ENCODE measurements at regions not wholly inside any gene's neighbourhood (a gene's known extent, or its start where the extent isn't known, plus 50 kb on each side); places are given as distances from the start of the nearest gene placed in this dataset.
A peak's percentile ranks its signal among the peaks of the same experiment; 100 is the strongest.
"Not testable (repeated sequence)": the region's sequence is repeated elsewhere in the genome, so short reads cannot be mapped to it uniquely, and the experiment has no call there.

DNA sequence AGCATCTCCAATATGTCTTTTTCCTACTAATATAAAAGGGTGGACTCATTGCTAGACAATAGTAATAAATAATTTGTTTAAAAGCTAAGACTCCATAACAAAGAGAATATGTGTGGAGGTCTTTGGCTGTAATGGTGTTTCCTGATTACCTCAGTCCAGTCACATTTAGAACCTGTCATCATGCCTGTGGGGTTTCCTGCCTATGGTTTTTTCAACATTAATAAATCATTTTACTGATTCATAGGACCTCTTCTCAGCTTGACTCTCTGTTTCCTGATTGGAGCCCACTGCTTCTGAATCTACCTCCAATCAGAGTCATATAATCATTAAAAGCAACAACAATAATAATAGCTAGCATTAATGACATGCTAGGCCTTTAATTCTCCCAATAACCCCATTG, 52.4 kb upstream of the GNAI1 start:
- no peak for DNase-seq

DNA sequence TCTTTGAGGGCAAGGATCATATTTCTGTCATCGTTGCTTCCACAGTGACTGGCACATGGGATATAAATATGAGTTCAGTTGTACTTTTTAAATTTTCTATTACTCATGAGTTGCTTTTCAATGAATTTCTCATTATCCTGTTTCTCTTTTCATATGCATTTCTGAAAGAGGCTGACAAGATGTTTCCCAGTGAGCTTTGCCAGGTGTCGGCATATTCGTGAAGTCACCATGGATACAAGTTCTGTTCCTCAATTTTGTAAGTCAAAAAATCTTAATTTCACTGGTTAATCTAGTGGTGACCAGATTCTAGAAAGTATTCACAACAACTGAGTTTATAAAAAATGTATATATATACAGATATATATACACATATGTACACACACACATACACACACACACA, 55.7 kb upstream of the GNAI1 start:
- no peak for DNase-seq

GRCh38 chr7:80078159-80078731, 56.4 kb upstream of the GNAI1 start:
- no peak for DNase-seq

DNA sequence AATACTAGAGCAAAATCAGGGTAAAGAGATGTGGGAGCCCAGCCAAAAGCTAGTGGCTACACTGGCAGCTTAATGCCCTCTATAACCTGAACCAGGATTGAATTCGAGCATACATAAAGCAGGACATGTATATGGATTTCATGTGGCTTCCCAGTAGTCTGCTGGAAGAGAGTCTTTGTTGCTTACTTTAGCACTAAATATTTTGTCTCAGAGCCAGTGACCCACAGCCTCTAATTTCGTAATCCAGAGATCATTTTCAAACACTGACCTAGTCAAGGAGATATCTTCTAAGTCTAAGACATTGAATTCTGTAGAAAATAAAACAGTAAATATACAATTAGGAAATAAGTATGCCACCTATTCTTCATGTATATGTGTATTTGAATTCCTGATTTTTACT, 64.2 kb upstream of the GNAI1 start:
- DNase-seq, result no peak

DNA sequence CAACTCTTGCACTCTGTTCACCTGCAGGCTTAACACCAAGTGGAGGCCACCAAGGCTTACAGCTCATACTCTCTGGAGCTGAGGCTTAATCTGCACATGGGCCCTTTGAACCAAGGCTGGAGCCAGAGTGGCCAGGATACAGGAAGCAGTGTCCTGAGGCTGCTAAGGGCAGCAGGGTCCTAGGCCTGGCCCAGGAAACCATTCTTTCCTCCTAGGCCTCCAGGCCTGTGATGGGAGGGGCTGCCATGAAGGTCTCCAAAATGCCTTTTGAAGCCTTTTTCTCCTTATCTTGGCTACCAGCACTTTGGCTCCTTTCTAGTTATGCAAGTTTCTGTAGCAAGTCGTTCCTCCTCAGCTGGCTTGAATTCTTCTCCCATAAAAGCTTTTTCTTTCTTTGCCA, 68.0 kb upstream of the GNAI1 start:
- DNase-seq, result no peak

- no peak for DNase-seq
Measured at GRCh38 chr7:80063834-80064233, 70.8 kb upstream of the GNAI1 start.

DNA sequence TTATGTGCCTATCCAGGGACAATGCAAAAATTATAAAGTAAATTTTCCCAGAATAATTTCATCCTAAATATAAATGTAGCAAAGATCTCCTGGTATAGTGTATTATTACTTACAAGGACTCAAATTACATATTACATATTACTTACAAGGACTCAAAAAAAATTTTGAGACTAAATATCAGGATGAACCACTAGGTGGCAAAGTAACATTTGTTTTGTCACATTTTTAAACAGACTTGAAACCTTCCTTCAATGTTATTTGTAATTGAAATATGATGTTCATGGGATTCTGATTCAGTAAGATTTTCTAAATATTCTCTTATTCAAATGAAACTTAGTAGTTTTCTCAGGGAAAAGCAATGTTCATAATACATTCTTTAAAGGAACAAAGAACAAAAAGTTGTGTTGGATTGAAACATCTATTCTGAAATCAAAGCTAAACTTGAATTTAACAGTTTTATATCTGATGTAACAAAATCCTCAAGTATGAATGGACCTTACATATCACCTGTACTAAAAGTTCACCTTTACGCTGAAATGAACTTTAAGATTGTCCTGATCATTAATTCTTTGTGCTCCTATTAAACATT, 74.3 kb upstream of the GNAI1 start:
- peak; percentile 41 for DNase-seq

- DNase-seq, result no peak
Measured at GRCh38 chr7:80057488-80057887, 77.1 kb upstream of the GNAI1 start.

DNA sequence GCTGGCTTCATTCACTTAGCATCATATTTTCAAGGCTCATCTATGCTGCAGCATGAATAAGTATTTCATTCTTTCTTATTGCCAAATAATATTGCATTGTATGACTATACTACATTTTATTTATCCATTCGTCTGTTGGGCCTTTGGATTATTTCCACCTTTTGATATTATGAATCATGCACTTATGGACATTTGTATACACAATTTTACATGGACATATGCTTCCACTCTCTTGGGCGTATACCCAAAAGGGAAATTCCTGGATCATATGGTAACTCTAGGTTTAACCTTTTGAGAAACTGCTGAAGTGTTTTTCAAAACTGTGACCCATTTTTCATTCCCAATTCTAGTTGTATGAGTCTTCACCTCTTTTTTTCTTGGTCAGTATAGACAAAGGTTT, 80.3 kb upstream of the GNAI1 start:
- DNase-seq, result peak; percentile 13

DNA sequence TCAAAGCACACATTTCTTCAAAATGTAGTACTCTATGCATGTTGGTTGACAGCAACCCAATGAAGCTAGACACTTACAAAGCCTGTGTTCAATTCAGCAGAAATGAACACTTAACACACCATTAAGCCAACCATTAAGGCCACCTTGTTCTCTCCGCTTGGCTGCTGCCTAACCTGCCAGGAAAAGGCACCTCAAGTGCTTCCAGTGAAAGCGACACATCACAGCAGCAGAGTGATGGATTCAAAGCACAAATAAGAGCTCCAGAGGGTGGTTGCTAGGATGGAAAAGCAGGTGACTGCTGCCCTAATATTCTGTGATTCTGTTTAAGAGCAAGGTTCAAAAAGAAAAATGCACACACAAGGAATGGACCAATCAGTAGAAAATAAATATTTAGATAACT, 81.5 kb upstream of the GNAI1 start:
- no peak for DNase-seq

- DNase-seq, result no peak
Measured at GRCh38 chr7:80047856-80048459, 86.7 kb upstream of the GNAI1 start.

DNA sequence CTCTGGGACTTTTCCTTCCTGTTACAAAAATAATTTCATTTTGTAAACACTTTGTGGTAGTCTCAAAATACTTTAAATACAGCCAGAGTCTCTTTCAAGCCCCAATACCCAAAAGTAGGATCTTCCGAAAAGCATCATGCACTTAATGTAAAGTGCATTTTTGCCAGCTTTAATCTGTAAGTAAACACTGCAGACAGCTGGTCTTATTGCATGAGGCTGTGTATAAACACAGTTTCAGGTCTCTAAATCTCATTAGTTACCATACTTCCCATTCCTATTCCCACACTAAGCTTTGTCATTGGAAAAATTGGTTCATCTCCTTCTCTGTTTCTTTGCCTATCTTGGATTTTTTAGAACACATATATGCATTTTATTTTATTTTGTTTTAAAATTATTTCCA, 87.6 kb upstream of the GNAI1 start:
- DNase-seq, result no peak

- DNase-seq, result no peak
Measured at GRCh38 chr7:80044796-80045195, 89.8 kb upstream of the GNAI1 start.

GRCh38 chr7:80040752-80041151, 93.9 kb upstream of the GNAI1 start:
- DNase-seq, result no peak

DNA sequence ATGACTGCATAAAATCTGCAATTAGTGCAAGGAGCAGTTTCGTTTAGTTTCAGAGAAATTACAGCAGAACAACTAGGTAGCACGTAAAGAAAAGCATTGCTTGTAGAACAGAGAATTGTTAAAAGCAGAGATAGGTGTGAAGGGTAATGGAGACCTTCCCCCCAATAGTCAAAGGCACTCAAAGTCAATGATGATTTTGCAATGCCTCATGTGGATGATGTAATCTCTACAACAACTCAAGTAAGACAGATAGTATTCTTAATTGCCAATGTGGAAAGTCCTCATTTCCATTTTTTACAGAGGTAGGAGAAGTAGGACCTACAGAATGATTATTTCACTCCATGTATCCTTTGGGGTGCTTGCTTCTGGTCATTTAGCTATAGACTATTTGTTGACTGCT, 94.3 kb upstream of the GNAI1 start:
- no peak for DNase-seq

DNA sequence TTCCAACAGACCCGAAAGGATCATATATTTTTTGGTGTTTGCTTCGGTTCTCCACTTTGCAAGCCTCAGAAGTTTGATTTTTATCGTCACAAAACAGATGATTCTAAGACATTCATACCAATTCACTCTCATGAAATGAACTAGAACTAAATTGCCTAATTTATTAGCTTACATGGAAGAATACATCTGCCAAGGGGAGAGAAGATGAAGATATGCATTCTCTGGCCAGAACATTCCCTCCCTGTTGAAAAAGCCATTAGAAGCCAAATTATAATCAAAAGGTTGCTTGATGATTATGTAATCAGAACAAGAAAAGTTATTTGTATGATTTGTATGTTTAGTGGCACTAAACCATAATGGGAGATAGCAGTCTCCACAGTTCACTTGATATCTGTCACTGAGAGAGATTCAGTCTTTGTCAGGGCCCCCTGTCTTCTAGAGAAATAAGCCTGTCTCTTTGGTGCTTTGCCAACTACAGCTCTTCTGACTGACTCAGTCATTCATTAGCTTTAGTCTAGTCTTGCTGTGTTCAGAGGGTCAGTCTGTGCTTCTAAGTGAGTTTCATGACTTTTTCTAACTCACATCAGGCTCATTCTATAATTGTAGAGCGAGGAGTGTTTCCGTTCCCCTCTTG, 95.3 kb upstream of the GNAI1 start:
- no peak for DNase-seq

GRCh38 chr7:80037689-80038088, 96.9 kb upstream of the GNAI1 start:
- DNase-seq, result no peak

GRCh38 chr7:80036107-80036506, 98.5 kb upstream of the GNAI1 start:
- DNase-seq, result no peak

DNA sequence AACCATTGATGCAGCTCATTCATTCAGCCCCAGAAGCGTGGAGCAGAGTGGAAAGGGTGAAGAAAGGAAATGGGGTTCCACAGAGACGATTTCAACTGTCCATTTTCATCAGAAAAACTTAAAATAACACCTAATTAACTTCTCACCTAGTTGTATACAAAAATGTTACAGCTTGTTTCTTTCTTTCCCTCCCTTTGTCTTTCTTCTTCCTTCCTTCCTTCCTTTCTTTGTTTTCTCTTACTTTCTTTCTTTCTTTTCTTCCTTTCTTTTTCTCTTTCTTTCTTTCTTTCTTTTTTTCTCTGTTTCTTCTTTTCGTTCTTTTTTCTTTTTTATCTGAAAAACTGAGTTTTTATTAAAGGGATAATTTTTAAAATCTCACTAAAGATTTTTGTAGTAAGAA, 105.9 kb upstream of the GNAI1 start:
- no peak for DNase-seq

DNA sequence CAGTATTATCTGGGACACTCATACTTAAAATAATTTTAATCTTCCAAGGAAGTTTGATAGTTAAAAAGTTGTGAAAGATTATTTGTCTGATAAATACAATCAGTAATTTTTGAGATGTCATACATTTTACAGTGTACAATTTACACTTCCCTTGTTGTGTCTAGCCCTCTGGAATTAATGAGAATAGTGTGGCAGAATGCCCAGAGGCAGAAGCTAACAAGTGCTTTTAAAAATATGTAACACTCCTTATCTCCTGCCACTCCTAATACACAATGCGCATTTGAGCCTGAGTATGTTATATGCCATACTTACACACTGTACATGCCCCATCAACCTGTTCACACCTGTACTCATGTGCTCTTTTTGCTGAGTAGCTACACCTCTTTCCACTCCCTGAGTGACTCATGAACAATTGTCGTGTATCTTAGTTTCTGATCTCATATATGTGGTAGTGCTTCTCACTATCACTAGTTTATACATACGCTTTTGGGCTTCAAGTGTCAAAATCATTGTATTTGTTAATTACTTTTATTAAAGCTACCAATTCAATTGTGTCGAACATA, 106.9 kb upstream of the GNAI1 start:
- DNase-seq, result no peak

DNA sequence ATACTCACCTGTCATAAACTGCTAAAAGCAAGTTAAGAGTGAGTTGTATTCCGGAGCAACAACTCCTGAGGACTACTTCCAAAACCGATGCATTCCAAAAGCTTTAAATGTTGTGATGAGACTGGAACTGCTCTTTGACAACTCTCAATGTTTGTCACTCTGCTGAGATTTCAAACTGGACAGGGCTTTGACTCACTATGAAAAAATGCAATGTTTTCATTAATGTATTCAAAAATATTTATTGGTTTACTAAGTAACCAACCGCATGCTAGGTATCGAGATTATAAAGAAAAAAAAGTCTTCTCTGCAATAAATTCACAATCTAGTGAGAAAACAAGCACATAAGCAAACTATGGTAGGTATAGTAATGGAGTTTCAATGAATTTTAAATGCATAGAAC, 107.9 kb upstream of the GNAI1 start:
- DNase-seq, result no peak

DNA sequence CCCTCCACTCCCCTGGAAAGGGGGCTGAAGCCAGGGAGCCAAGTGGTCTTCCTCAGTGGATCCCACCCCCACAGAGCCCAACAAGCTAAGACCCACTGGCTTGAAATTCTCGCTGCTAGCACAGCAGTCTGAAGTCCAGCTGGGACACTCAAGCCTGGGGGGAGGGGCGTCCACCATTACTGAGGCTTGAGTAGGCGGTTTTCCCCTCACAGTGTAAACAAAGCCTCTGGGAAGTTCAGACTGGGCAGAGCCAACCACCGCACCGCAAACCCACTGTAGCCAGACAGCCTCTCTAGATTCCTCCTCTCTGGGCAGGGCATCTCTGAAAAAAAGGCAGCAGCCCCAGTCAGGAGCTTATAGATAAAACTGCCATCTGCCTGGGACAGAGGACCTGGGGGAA, 114.4 kb upstream of the GNAI1 start:
- not testable (repeated sequence) for DNase-seq

- not testable (repeated sequence) for DNase-seq
Measured at GRCh38 chr7:80019809-80020207, 114.8 kb upstream of the GNAI1 start.

All from hindlimb muscle (tissue), 1 donor.